ENCODE measurements at regions not wholly inside any gene's neighbourhood (a gene's known extent, or its start where the extent isn't known, plus 50 kb on each side); places are given as distances from the start of the nearest gene placed in this dataset.

DNA sequence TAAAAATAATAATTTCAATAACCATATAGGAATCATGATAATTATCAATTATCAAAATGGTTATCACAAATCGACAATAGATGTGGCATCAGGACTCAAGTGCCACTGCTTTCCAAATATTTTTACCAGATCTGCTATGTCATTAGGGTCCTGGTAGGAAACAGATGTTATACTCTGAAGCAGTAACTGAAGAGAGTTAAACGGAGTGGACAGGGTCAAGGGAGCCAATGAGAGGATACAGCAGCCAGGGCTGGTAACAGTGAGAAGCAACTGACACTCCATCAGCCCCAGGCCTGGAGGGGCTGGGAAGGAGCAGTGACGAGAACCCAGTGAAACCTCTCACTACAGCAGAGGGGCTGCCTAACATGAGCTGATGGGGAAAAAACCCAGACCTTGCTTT lies 322.4 kb downstream of the NPR3 start:
- TF ChIP-seq SMARCC2 (IDR thresholded peaks at IDR 0.05; ENCODE audit: low read depth) (no peak), POLR2A (conservative IDR thresholded peaks at IDR 0.05) (no peak), RAD51 (IDR thresholded peaks at IDR 0.05; ENCODE audit: borderline replicate concordance, low read depth) (no peak), CHD4 (IDR thresholded peaks at IDR 0.05; ENCODE audit: insufficient read depth, insufficient replicate concordance, low read depth, low read length, poor library complexity, severe bottlenecking) (no peak), SMC3 (conservative IDR thresholded peaks at IDR 0.05; ENCODE audit: insufficient read depth, low read depth, low read length) (no peak), LEF1 (IDR thresholded peaks at IDR 0.05) (no peak), ZNF24 (IDR thresholded peaks at IDR 0.05) (no peak), KDM1A (IDR thresholded peaks at IDR 0.05) (no peak), FOS (IDR thresholded peaks at IDR 0.05; ENCODE audit: extremely low read depth, insufficient read length) (no peak), TAF1 (IDR thresholded peaks at IDR 0.05; ENCODE audit: control insufficient read depth, extremely low read depth, insufficient read depth, low read length, severe bottlenecking) (no peak), SIN3A (IDR thresholded peaks at IDR 0.05; ENCODE audit: borderline replicate concordance in 2 of 2, control insufficient read depth in 1 of 2, low read depth in 2 of 2, low read length in 2 of 2) (no peak)
- TF ChIP-seq, protein P1, sequence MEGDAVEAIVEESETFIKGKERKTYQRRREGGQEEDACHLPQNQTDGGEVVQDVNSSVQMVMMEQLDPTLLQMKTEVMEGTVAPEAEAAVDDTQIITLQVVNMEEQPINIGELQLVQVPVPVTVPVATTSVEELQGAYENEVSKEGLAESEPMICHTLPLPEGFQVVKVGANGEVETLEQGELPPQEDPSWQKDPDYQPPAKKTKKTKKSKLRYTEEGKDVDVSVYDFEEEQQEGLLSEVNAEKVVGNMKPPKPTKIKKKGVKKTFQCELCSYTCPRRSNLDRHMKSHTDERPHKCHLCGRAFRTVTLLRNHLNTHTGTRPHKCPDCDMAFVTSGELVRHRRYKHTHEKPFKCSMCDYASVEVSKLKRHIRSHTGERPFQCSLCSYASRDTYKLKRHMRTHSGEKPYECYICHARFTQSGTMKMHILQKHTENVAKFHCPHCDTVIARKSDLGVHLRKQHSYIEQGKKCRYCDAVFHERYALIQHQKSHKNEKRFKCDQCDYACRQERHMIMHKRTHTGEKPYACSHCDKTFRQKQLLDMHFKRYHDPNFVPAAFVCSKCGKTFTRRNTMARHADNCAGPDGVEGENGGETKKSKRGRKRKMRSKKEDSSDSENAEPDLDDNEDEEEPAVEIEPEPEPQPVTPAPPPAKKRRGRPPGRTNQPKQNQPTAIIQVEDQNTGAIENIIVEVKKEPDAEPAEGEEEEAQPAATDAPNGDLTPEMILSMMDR (IDR thresholded peaks at IDR 0.05 in 2 of 3, conservative IDR thresholded peaks at IDR 0.05 in 1 of 3; ENCODE audit: insufficient read depth in 2 of 3, low read depth in 1 of 3, low read length in 3 of 3), result no peak
- TF ChIP-seq, protein P2, sequence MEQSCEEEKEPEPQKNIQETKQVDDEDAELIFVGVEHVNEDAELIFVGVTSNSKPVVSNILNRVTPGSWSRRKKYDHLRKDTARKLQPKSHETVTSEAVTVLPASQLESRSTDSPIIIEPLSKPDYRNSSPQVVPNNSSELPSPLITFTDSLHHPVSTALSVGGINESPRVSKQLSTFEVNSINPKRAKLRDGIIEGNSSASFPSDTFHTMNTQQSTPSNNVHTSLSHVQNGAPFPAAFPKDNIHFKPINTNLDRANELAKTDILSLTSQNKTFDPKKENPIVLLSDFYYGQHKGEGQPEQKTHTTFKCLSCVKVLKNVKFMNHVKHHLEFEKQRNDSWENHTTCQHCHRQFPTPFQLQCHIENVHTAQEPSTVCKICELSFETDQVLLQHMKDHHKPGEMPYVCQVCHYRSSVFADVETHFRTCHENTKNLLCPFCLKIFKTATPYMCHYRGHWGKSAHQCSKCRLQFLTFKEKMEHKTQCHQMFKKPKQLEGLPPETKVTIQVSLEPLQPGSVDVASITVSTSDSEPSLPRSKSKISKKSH (CRISPR knock-in tag; IDR thresholded peaks at IDR 0.05), result no peak
